Esophagus squamous epithelium (tissue), 5 donors: ENCODE measurements at regions not wholly inside any gene's neighbourhood (a gene's known extent, or its start where the extent isn't known, plus 50 kb on each side); places are given as distances from the start of the nearest gene placed in this dataset.

ENCODE experiments used
- DNase-seq: peaks from one replicate; lab custom pipeline; 2025; lab: John Stamatoyannopoulos, UW
- H3K27ac ChIP-seq, 4 donors: fragments of 200-600 bp; sonication (generic); one replicate each; pipeline ENCODE4 v1.5.1; 2016 to 2019; ENCODE audit warnings: mild to moderate bottlenecking in 1 of 4
- H3K27me3 ChIP-seq, 4 donors: fragments of 200-600 bp; sonication (generic); 1 replicate in 3 of 4; 2 replicates in 1 of 4; pipeline versions ENCODE4 v1.5.1 to v1.6.0; 2017 to 2021; ENCODE audit warnings: antibody characterized with exemption in 1 of 4
- H3K36me3 ChIP-seq, 3 donors: fragments of 200-600 bp; sonication (generic); one replicate each; pipeline ENCODE4 v1.5.1; 2016 to 2019
- H3K4me1 ChIP-seq, 3 donors: fragments of 200-600 bp; sonication (generic); one replicate each; pipeline ENCODE4 v1.5.1; 2017 to 2019
- H3K4me3 ChIP-seq, 4 donors: fragments of 200-600 bp; sonication (generic); 1 replicate in 3 of 4; 2 replicates in 1 of 4; pipeline ENCODE4 v1.5.1; 2016 to 2019; ENCODE audit warnings: mild to moderate bottlenecking in 2 of 4, moderate library complexity in 1 of 4
- H3K9me3 ChIP-seq, 3 donors: fragments of 200-600 bp; sonication (generic); one replicate each; pipeline ENCODE4 v1.5.1; 2016 to 2019
- CTCF ChIP-seq, 6 experiments: fragments of 450-650 bp in 4 of 6; fragments of 200-600 bp in 2 of 6; sonication (generic) in 2 of 6; IDR thresholded peaks; one replicate each; pipeline ENCODE4 v1.5.1; 2016 to 2019; ENCODE audit warnings: antibody characterized with exemption in 6 of 6, mild to moderate bottlenecking in 4 of 6, moderate library complexity in 4 of 6
- POLR2A ChIP-seq, 4 donors: fragments of 450-650 bp; IDR thresholded peaks; one replicate each; pipeline ENCODE4 v1.6.1; 2017; ENCODE audit warnings: antibody characterized with exemption in 4 of 4, mild to moderate bottlenecking in 4 of 4, moderate library complexity in 3 of 4
- whole genome bisulfite sequencing, 2 donors: methylation state at CpG; one replicate each; pipeline ENCODE4 v1.1.5; 2018; 5-methylcytosine and 5-hydroxymethylcytosine counted together
- intact Hi-C: fragments of 100-400 bp; cut with DNase I; formaldehyde crosslinking; loops from one replicate; pipeline ENCODE4 v1.15.0; 2022
- donor health status: DM: yes; HTN: yes; CAD: no.

GRCh38 chr4:127419431-127419830, 213.3 kb upstream of the INTU start:
- Histone ChIP-seq H3K27ac (no peak overlapping the region), H3K27me3 (no peaks in the 10 kb centered on the region), H3K9me3 (no peaks in the 10 kb centered on the region), H3K36me3 (no peaks in the 10 kb centered on the region), H3K4me1 (no peaks in the 10 kb centered on the region), H3K4me3 (no peak overlapping the region)
- no peak for TF ChIP-seq POLR2A (IDR thresholded peaks at IDR 0.05)
- no peak for TF ChIP-seq CTCF (IDR thresholded peaks at IDR 0.05)
- DNase-seq, result no peak
- 25 to 35% methylated on average over 1 of the region's 1 CpG for WGBS, 2 donors
- intact Hi-C loops, result no loop called here

DNA sequence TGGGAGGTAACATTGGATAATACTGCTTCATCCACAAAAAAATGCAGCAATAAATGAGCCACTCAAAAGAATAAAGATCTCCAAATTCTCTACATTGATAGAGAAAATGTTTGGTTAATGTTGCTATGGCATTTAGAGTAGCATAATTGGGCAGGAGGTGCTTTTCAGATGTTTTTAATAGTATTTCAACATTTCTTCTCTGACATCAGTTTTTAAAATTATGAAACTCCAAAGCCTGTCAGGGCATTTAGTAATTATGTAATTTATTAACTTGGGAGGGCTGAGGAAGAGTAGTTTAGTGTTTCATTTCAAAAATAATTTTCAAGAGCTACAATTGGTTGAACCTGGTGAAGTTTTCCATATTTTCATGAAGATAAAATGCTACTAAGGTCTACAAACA, 211.3 kb upstream of the INTU start:
- no peak for TF ChIP-seq POLR2A (IDR thresholded peaks at IDR 0.05)
- no peaks in the 10 kb centered on the region for H3K27me3 ChIP-seq
- H3K27ac ChIP-seq, result no peak overlapping the region
- intact Hi-C loops, result no loop called here
- DNase-seq, result no peak
- H3K4me1 ChIP-seq, result no peaks in the 10 kb centered on the region
- H3K4me3 ChIP-seq, result no peak overlapping the region
- H3K9me3 ChIP-seq, result no peaks in the 10 kb centered on the region
- no peaks in the 10 kb centered on the region for H3K36me3 ChIP-seq

DNA sequence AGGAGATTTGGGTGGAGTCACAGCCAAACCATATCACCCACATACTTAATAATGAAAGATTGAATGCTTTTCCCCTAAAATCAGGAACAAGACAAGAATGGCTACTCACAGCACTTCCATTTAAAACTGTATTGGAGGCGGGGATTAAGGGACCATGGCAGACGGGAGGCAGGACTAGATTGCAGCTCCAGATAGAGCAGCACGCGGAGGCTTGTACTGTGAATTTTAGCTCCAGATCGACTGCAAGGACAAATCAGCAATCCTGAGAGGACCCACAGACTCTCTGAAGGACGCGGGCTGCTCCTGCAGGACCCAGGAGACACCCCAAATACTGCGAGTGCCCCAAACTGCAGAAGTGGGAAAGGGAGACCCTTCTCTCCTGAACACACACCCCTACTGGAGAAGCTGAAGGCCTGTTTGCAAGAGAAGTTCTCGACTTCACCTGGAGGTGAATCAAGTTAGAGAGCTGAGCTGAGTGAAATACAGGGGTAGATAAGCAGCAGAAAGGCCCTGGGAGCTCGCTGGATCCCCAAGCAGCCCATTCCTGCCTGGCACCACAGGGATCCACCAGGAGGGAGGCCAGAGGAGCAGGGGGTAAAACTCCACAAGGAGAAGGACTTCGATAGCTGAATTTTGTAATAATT, 207.4 kb upstream of the INTU start:
- no peak for DNase-seq
- H3K4me1 ChIP-seq, result no peaks in the 10 kb centered on the region
- 80 to 85% methylated on average over 6 to 10 of the region's 11 CpGs for WGBS, 2 donors
- no peaks in the 10 kb centered on the region for H3K9me3 ChIP-seq
- no peak for TF ChIP-seq POLR2A (IDR thresholded peaks at IDR 0.05)
- intact Hi-C loops, result no loop called here
- H3K27me3 ChIP-seq, result no peaks in the 10 kb centered on the region
- H3K27ac ChIP-seq, result no peak overlapping the region
- H3K4me3 ChIP-seq, result no peak overlapping the region
- H3K36me3 ChIP-seq, result no peaks in the 10 kb centered on the region

- H3K27me3 ChIP-seq, result no peaks in the 10 kb centered on the region
- H3K4me1 ChIP-seq, result no peaks in the 10 kb centered on the region
- intact Hi-C loops, result no loop called here
- no peak for DNase-seq
- H3K36me3 ChIP-seq, result no peaks in the 10 kb centered on the region
- H3K4me3 ChIP-seq, result no peak overlapping the region
- H3K27ac ChIP-seq, result no peak overlapping the region
- H3K9me3 ChIP-seq, result no peaks in the 10 kb centered on the region
- 72 to 79% methylated on average over 3 to 5 of the region's 5 CpGs for WGBS, 2 donors
- TF ChIP-seq CTCF (IDR thresholded peaks at IDR 0.05) (no peak), POLR2A (IDR thresholded peaks at IDR 0.05) (no peak)
Observed at GRCh38 chr4:127425851-127426250, 206.9 kb upstream of the INTU start.

GRCh38 chr4:127441571-127441970, 191.2 kb upstream of the INTU start:
- no peaks in the 10 kb centered on the region for H3K9me3 ChIP-seq
- intact Hi-C loops, result no loop called here
- no peaks in the 10 kb centered on the region for H3K4me1 ChIP-seq
- no peak overlapping the region for H3K27ac ChIP-seq
- TF ChIP-seq POLR2A (IDR thresholded peaks at IDR 0.05) (no peak), CTCF (IDR thresholded peaks at IDR 0.05) (no peak)
- no peak overlapping the region for H3K4me3 ChIP-seq
- no peak for DNase-seq
- no peaks in the 10 kb centered on the region for H3K36me3 ChIP-seq
- H3K27me3 ChIP-seq, result no peaks in the 10 kb centered on the region

GRCh38 chr4:127445471-127445870, 187.3 kb upstream of the INTU start:
- Histone ChIP-seq H3K9me3 (no peaks in the 10 kb centered on the region), H3K27ac (no peak overlapping the region), H3K27me3 (no peaks in the 10 kb centered on the region), H3K36me3 (no peaks in the 10 kb centered on the region), H3K4me1 (no peaks in the 10 kb centered on the region), H3K4me3 (no peak overlapping the region)
- TF ChIP-seq POLR2A (IDR thresholded peaks at IDR 0.05) (no peak), CTCF (IDR thresholded peaks at IDR 0.05) (no peak)
- intact Hi-C loops, result no loop called here
- no peak for DNase-seq
- WGBS, 2 donors, result 59 to 60% methylated on average over 3 of the region's 3 CpGs
